Activated T-helper 17 cell treated with anti-CD3 and anti-CD28 coated beads, Interleukin-2, amount 50 U/mL, for 72 hours (primary cell): ENCODE measurements at regions not wholly inside any gene's neighbourhood (a gene's known extent, or its start where the extent isn't known, plus 50 kb on each side); places are given as distances from the start of the nearest gene placed in this dataset.

ENCODE experiments used
- ATAC-seq: fragments of 150-1000 bp; cut with Tn5 transposase; replicated peaks from 2 replicates; pipeline ENCODE4 v1.10.0; 2021; ENCODE audit warnings: mild to moderate bottlenecking, moderate library complexity
- H3K27ac Mint-ChIP-seq: one replicate; pipeline ENCODE4 v1.8.0; 2022; ENCODE audit warnings: mixed read lengths
- H3K27me3 Mint-ChIP-seq: one replicate; pipeline ENCODE4 v1.8.0; 2022; ENCODE audit warnings: mixed read lengths
- H3K36me3 Mint-ChIP-seq: one replicate; pipeline ENCODE4 v1.8.0; 2022; ENCODE audit warnings: low read depth, mild to moderate bottlenecking, mixed read lengths
- H3K4me1 Mint-ChIP-seq: one replicate; pipeline ENCODE4 v1.8.0; 2022; ENCODE audit warnings: mixed read lengths
- H3K4me3 Mint-ChIP-seq: one replicate; pipeline ENCODE4 v1.8.0; 2022; ENCODE audit warnings: mild to moderate bottlenecking, mixed read lengths
- H3K9me3 Mint-ChIP-seq: one replicate; pipeline ENCODE4 v1.8.0; 2022; ENCODE audit warnings: mixed read lengths

DNA sequence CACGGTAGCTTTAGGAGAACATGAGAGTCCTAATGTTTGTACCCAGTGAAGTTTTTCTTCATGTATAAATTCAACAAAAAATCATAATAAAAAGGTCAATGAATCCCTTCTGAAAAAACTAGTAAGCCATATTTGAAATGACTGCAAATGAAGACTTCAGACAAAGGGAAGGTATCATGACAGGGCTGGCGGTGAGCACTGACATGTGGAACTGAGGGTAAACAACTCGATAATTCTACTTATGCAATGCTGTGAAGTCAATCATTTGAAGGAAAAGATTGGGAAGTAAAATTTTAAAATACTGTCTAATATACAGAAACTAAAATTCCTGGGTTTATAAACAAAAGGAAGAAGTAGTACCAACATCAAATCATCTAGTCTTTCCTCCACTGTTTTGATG is 190.2 kb upstream of the COPS8 start:
- Mint-ChIP-seq H3K27me3 (peaks cover 13% of the 10 kb centered on the region), H3K4me1 (no peaks in the 10 kb centered on the region), H3K4me3 (no peak overlapping the region), H3K9me3 (no peaks in the 10 kb centered on the region), H3K27ac (no peak overlapping the region), H3K36me3 (no peaks in the 10 kb centered on the region)
- ATAC-seq, result no peak

DNA sequence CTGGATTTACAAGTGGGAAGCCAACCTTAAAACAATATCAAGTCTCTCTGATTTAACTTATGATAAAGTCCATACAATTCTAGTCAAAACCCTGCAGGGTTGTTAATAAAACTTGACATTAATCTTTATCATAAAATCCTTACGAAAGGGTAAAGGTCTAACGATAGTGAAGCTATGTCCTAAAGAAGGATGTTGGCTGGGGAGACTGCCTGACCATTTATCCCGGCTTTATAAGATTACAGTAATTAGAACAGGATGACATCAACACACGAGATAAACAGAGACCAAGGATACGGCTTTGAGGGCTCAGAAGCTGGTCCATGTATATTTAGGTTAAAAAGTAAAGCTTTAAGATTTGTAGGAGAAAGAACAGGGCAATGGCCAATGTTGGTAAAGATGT is 189.0 kb upstream of the COPS8 start:
- no peak for ATAC-seq
- Mint-ChIP-seq H3K27me3 (peaks cover 13% of the 10 kb centered on the region), H3K4me3 (no peak overlapping the region), H3K9me3 (no peaks in the 10 kb centered on the region), H3K27ac (no peak overlapping the region), H3K36me3 (no peaks in the 10 kb centered on the region), H3K4me1 (no peaks in the 10 kb centered on the region)

DNA sequence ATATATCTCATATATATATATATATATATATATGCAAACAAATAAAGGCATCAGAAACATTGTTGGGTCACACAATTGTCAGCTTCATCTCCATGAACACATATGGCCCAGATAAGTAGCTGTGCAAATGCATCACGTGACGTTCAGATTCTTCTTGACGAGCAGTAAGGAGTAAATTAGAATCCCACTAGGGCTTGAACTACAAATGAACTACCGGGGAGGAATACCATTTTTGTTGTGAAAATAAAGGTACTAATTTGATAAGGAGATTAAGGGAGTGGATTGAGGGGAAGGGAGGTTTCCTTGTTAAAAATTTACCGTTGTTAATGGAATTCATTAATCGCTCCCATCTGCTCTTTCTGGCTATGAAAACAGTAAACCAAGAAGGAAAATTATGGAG is 186.5 kb upstream of the COPS8 start:
- peaks cover 17% of the 10 kb centered on the region for H3K27me3 Mint-ChIP-seq
- H3K4me3 Mint-ChIP-seq, result no peak overlapping the region
- no peaks in the 10 kb centered on the region for H3K4me1 Mint-ChIP-seq
- ATAC-seq, result no peak
- H3K27ac Mint-ChIP-seq, result no peak overlapping the region
- H3K36me3 Mint-ChIP-seq, result no peaks in the 10 kb centered on the region
- H3K9me3 Mint-ChIP-seq, result no peaks in the 10 kb centered on the region

DNA sequence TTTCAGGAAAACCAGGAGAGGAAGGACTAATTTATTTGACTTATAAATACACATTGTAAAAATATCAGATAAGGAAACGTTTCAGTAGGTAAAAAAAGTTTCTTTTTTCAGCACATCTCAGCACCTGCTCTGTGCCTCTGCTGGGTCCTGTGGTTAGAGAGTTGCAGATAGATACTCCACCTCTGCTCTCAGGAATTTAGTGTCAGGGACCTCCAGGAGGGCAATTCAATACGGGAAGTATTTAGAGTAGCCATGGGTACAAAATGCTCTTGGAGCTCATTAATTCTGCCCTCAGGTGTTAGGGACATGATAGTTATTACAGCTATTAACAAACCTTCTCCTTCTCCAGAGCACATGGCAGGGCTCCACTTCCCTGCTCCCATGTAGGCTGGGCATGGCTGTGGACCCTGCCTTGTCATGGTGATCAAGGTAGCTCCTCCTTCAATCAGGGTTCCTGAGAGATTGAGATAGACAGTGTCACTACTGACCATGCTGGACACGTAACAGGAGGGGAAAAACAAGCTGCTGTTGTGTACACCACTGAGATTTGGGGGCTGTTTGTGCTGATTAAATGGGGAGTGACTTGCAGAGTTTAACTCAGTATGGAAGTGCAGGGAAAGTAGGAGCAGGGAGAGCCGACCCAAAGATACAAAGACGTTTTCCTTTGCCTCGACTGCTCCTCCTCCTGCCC is 185.6 kb upstream of the COPS8 start:
- H3K9me3 Mint-ChIP-seq, result no peaks in the 10 kb centered on the region
- ATAC-seq, result no peak
- H3K36me3 Mint-ChIP-seq, result no peaks in the 10 kb centered on the region
- H3K27ac Mint-ChIP-seq, result no peak overlapping the region
- peaks cover 23% of the 10 kb centered on the region for H3K27me3 Mint-ChIP-seq
- no peak overlapping the region for H3K4me3 Mint-ChIP-seq
- H3K4me1 Mint-ChIP-seq, result no peaks in the 10 kb centered on the region

DNA sequence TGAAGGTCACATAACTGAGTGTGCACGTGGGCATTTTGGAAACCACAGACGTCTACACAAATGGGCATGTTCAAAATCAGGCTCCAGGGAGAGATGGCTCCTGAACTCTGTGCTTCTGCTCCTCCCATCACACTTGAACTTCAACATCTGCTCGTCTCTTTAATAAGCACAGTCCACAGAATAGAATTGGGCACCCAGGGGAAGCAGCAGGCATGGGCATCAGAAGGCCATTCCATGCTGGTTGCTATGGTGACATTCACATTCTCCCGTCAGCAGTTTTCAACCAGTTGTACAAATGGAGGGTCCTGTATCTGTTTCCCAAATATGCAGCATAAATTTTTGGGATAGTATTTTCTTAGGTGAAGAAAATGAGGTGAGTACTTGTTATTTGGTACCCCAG is 183.7 kb upstream of the COPS8 start:
- Mint-ChIP-seq H3K36me3 (no peaks in the 10 kb centered on the region), H3K4me1 (no peaks in the 10 kb centered on the region), H3K9me3 (no peaks in the 10 kb centered on the region), H3K27me3 (peaks cover 20% of the 10 kb centered on the region), H3K27ac (no peak overlapping the region), H3K4me3 (no peak overlapping the region)
- ATAC-seq, result no peak

DNA sequence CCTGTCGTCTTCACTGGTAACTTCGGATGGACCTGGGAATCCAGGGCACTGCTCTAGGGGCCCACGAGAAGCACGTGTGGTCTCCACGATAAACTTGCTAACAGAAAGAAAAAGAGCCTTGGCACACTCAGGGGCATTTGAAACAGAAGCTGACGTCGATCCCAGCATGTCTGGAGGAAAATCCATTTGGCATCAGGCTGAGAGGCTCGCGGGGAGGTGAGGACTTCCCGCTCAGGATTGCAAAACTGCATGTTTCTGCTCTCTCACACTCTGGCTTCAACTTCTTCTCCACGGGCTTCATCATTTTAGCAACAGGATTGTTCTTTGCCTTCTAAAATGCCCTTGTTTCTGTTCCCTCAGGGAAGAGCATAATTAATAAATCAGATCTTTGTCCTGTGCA is 181.7 kb upstream of the COPS8 start:
- Mint-ChIP-seq H3K36me3 (no peaks in the 10 kb centered on the region), H3K9me3 (no peaks in the 10 kb centered on the region), H3K4me3 (no peak overlapping the region), H3K4me1 (no peaks in the 10 kb centered on the region), H3K27ac (no peak overlapping the region), H3K27me3 (peaks cover 27% of the 10 kb centered on the region)
- no peak for ATAC-seq

DNA sequence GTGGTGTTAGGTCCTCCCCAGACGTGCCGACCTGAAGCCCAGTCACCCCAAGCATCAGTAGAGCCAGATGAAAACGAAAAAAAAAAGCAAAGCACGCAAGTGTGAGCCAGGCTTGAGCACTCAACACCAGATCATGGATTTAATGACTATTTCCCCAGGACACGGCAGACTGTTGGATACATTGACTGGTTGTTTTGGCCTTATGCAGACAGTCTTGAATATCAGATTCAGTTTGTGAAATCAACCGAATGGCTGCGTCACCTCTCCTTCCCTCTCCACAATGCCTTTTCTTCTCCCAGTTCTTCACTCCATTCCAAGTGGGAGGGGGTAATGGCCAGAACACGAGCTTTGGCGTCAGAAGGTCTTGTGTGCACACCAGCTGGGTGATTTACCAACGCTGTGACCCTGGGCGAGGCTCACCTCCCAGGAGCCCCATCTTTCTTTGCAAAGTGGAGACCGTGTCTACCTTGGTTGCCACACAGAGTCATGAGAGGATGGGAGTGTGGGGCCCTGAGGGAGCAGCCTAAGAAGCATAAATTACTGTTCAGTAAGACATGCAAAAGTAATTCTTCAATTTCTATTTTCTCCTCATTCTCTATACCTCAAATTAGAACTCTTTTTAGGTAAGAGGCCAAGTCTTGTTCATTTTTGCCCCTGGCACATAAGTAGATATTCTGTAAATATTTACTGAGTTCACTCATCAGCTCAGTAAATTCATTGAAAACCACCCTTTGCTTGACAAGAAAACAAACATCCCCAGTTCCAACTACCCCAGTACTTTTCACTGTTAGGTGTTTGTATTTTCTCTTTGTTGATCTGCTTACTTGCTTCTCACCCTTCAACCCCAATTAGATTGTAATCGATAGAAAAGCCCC is 181.1 kb upstream of the COPS8 start:
- no peaks in the 10 kb centered on the region for H3K4me1 Mint-ChIP-seq
- H3K27me3 Mint-ChIP-seq, result peaks cover 28% of the 10 kb centered on the region
- ATAC-seq, result no peak
- no peaks in the 10 kb centered on the region for H3K36me3 Mint-ChIP-seq
- no peak overlapping the region for H3K27ac Mint-ChIP-seq
- no peaks in the 10 kb centered on the region for H3K9me3 Mint-ChIP-seq
- H3K4me3 Mint-ChIP-seq, result no peak overlapping the region

DNA sequence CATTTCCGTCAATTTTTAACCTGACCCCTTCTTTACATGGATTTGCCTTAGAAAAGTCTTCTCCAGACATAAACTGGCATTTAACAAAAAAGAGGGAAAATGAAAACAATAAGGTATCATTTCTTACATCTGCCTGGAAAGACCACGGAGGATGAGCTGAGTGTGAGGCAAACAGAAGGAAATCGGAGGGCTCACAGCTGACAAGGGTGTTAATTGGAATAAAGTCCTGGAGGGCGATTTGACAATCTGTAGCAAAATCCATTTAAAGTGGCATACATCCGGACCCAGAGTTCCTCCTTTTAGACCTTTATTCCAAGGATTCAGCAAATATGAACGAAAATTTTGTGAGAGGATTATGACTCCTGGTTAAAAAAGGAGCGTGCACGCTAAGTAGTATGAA is 179.7 kb upstream of the COPS8 start:
- Mint-ChIP-seq H3K4me1 (no peaks in the 10 kb centered on the region), H3K4me3 (no peak overlapping the region), H3K27me3 (peaks cover 28% of the 10 kb centered on the region), H3K27ac (no peak overlapping the region), H3K36me3 (no peaks in the 10 kb centered on the region), H3K9me3 (no peaks in the 10 kb centered on the region)
- no peak for ATAC-seq

DNA sequence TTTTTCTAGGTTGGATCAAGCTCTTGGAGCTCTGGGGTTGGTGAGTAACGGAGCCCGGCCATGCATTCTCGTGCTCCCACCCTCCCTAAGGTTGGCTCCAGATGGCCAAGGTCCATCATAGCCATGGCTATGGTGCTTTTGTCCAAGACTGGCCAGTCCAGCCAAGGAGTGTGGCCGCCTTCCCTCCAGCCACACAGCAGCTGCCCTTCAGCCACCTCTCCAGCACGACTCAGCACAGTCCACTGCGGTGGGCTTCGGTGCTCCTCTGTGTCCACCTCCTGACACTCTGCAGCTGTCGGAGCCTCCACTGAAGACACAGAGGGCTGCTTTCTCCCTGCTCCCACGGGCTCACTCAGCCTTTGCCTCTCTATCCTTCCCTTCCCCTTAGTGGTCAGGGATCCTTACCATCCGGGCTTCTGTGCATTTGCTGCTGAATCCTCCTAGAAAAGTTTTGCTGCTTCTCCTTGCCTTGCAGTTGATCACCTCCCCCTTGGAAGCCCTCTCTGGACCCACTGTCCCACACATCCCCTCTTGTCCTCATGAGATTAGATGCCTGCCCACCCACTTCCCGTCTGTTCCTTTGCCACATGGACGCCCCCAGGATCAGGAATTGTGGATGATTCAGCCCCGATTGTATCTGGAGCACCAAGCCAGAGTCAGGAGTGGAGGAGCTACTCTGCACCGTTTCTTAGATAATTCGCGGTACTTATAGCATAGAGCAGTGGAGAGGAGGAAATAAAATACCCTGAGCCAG is 177.1 kb upstream of the COPS8 start:
- H3K27me3 Mint-ChIP-seq, result peaks cover 20% of the 10 kb centered on the region
- H3K4me1 Mint-ChIP-seq, result no peaks in the 10 kb centered on the region
- no peaks in the 10 kb centered on the region for H3K9me3 Mint-ChIP-seq
- H3K4me3 Mint-ChIP-seq, result no peak overlapping the region
- no peak for ATAC-seq
- H3K27ac Mint-ChIP-seq, result no peak overlapping the region
- H3K36me3 Mint-ChIP-seq, result no peaks in the 10 kb centered on the region

DNA sequence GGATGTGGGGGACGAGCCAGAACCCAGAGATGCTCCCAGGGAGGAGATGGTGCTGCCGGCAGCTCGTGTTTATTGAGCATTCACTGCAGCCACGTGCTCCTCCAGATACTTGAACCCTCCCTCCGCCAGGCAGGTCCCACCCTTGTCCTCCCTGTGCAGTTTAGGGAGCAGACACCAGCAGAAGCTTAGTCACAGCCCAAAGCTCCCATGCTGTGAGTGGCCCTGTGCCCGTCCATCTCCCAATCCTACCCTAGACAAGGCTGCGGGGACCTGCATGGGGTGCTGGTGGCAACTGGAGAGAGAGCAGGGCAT is 176.5 kb upstream of the COPS8 start:
- H3K27me3 Mint-ChIP-seq, result peaks cover 19% of the 10 kb centered on the region
- no peaks in the 10 kb centered on the region for H3K36me3 Mint-ChIP-seq
- H3K4me1 Mint-ChIP-seq, result no peaks in the 10 kb centered on the region
- no peaks in the 10 kb centered on the region for H3K9me3 Mint-ChIP-seq
- H3K4me3 Mint-ChIP-seq, result no peak overlapping the region
- ATAC-seq, result no peak
- H3K27ac Mint-ChIP-seq, result no peak overlapping the region

DNA sequence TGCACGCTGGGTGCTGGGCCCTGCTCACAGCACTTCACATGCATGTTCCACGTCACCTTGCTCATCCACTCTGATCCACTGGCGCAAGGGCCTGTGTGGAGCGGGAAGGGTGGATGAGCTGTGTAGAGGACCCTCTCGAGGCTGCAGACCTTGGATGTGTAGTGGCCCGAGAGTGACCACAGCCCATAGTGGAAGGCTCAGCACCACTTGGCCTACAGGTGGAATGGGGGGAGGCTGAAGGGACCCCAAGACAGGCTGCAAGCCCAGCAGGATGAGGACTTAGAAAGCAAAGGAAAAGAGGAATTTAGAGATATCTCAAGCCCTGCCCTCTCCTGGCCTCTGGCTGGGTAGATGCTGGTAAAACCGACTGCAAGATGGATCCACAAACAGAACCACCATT is 175.9 kb upstream of the COPS8 start:
- H3K4me1 Mint-ChIP-seq, result no peaks in the 10 kb centered on the region
- peaks cover 13% of the 10 kb centered on the region for H3K27me3 Mint-ChIP-seq
- H3K36me3 Mint-ChIP-seq, result no peaks in the 10 kb centered on the region
- no peak overlapping the region for H3K27ac Mint-ChIP-seq
- no peak overlapping the region for H3K4me3 Mint-ChIP-seq
- H3K9me3 Mint-ChIP-seq, result no peaks in the 10 kb centered on the region
- no peak for ATAC-seq

DNA sequence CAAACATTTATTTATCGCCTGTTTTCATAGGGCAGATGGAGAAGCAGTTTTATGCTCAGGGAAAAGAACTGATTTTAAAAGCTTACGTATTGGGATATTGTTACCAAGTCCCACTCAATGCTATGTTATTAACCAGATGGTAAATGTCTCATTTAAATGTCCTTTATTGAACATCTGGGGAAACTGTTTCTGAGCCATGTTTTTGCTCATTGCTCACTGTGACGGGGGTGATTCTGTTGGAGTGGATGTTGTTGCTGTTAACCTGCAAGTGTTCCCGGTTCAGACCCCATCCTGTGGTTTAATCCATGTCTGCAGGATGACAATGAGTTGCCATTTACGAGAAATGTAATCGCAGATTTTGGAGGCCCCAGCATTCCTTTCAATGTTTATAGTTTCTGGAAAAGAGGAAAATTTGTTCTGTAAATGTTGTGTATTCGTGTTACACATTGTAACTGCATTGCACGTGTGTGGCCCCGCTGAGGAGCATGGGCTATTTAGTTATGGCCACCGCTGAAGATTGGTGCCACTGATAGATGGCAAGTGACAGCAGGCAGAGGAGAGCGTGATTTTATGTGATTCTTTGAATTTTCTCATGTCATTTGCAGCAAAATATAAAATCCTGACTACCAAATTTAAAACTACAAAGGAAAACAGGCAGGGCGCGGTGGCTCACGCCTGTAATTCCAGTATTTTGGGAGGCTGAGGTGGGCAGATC is 174.8 kb upstream of the COPS8 start:
- no peak for ATAC-seq
- H3K36me3 Mint-ChIP-seq, result no peaks in the 10 kb centered on the region
- H3K4me3 Mint-ChIP-seq, result no peak overlapping the region
- H3K27me3 Mint-ChIP-seq, result peaks cover 13% of the 10 kb centered on the region
- no peak overlapping the region for H3K27ac Mint-ChIP-seq
- no peaks in the 10 kb centered on the region for H3K9me3 Mint-ChIP-seq
- no peaks in the 10 kb centered on the region for H3K4me1 Mint-ChIP-seq

DNA sequence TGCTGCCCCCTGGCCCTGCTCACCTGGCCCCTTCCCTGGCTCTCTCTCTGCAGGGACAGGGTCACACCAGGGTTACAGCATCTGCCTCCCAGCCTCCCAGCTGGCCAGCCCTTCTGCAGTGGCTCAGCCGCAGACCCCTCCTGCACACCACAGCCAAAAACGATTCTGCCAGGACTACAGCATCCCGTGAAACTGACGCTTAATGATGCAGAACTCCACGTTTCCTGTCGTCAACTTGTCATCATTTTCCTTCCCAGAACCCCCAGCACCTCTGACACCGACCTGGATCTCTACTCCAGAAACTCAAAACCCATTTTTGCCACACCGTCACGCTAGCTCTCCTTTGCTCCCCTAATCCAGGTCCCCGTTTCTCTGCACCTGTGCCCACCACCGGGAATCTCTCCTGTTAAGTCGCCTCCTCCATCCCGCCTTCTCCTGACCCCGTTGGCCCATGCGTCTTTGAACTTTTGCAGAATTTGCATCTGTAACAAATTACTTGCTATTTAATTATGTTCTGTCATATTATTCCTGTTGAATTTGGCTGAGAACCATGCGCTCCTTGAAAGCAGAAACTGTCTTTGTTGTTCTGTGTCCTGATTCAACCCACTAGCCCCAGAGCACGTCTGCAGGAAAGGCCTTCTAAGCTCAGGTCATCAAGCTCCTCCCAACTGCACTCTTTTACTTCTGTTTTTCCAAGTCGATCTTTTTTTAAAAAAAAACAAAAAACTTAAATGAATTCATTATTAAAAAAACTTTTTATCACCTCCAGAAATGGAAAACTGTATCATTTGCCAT is 173.2 kb upstream of the COPS8 start:
- no peak for ATAC-seq
- Mint-ChIP-seq H3K27ac (no peak overlapping the region), H3K36me3 (no peaks in the 10 kb centered on the region), H3K4me1 (no peaks in the 10 kb centered on the region), H3K27me3 (peaks cover 17% of the 10 kb centered on the region), H3K4me3 (no peak overlapping the region), H3K9me3 (no peaks in the 10 kb centered on the region)

DNA sequence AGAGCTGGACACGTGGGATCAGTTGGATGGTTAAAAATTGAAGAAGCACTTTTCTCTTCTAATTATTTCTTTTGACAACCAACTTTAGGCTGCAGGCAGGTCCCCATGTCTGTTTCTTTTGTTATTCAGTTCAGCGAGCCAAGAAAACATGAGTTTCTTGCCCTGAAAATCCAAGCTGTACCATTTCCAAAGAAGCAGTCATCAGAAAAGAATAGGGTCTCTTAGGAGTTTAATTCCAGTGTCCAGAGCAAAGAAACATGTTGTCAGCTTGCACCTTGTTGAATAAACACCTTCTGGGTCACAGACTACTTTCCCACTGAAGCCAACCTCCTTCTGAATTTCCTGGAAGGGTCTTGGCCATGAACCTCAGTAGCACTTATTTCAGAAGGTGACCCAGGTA is 170.5 kb upstream of the COPS8 start:
- Mint-ChIP-seq H3K4me3 (no peak overlapping the region), H3K9me3 (no peaks in the 10 kb centered on the region), H3K4me1 (no peaks in the 10 kb centered on the region), H3K27ac (no peak overlapping the region), H3K36me3 (no peaks in the 10 kb centered on the region), H3K27me3 (peaks cover 17% of the 10 kb centered on the region)
- ATAC-seq, result no peak
